Prostate gland (tissue), 2 donors: ENCODE measurements at regions not wholly inside any gene's neighbourhood (a gene's known extent, or its start where the extent isn't known, plus 50 kb on each side); places are given as distances from the start of the nearest gene placed in this dataset.

ENCODE experiments used
- DNase-seq: peaks from one replicate; pipeline ENCODE4 v3.0.0-alpha.2; 2019; ENCODE audit warnings: low spot score
- H3K27ac ChIP-seq, 2 donors: fragments of 200-600 bp; sonication (generic); 2 replicates each; pipeline ENCODE4 v1.5.1; 2017 to 2019
- H3K27me3 ChIP-seq: fragments of 200-600 bp; sonication (generic); replicated peaks from 2 replicates; pipeline ENCODE4 v1.5.1; 2019; ENCODE audit not compliant: insufficient read depth
- H3K36me3 ChIP-seq, 2 donors: fragments of 200-600 bp; sonication (generic); 1 replicate in 1 of 2; 2 replicates in 1 of 2; pipeline versions ENCODE4 v1.5.1 to v1.8.1; 2017 to 2019
- H3K4me1 ChIP-seq: fragments of 200-600 bp; sonication (generic); replicated peaks from 2 replicates; pipeline ENCODE4 v1.5.1; 2019
- H3K4me3 ChIP-seq, 2 donors: fragments of 200-600 bp; sonication (generic); 2 replicates each; pipeline ENCODE4 v1.5.1; 2017 to 2019
- H3K9me3 ChIP-seq: fragments of 200-600 bp; sonication (generic); 2 replicates; pipeline ENCODE4 v1.5.1; 2017
- CTCF ChIP-seq, 4 experiments: fragments of 200-600 bp in 2 of 4; fragments of 450-650 bp in 2 of 4; sonication (generic) in 2 of 4; IDR thresholded peaks; 1 replicate in 3 of 4; 2 replicates in 1 of 4; pipeline ENCODE4 v1.5.1; 2016 to 2019; ENCODE audit warnings: antibody characterized with exemption in 4 of 4, mild to moderate bottlenecking in 2 of 4, moderate library complexity in 2 of 4
- POLR2A ChIP-seq: fragments of 450-650 bp; IDR thresholded peaks from one replicate; pipeline ENCODE4 v1.6.1; 2016; ENCODE audit warnings: antibody characterized with exemption, mild to moderate bottlenecking
- POLR2AphosphoS5 ChIP-seq: sonication (generic); formaldehyde crosslinking; IDR thresholded peaks from one replicate; pipeline ENCODE4 v1.6.1; 2017; ENCODE audit warnings: antibody characterized with exemption
- WGBS: methylation state at CpG from one replicate; pipeline ENCODE4 v1.1.5; 2018; 5-methylcytosine and 5-hydroxymethylcytosine counted together
- intact Hi-C: fragments of 100-400 bp; cut with DNase I; formaldehyde crosslinking; loops from one replicate; pipeline ENCODE4 v1.14.2; 2022

GRCh38 chr20:22063753-22064152 is 358.3 kb downstream of the PAX1 start:
- Histone ChIP-seq H3K4me3 (no peak overlapping the region), H3K9me3 (no peaks in the 10 kb centered on the region), H3K27me3 (no peaks in the 10 kb centered on the region), H3K4me1 (no peaks in the 10 kb centered on the region), H3K27ac (no peak overlapping the region), H3K36me3 (no peaks in the 10 kb centered on the region)
- TF ChIP-seq POLR2AphosphoS5 (no peak), CTCF (IDR thresholded peaks at IDR 0.05) (no peak), POLR2A (no peak)
- 73% methylated on average over 1 of the region's 1 CpG for WGBS
- intact Hi-C loops = no loop called here
- DNase-seq = no peak

- H3K4me3 ChIP-seq = no peak overlapping the region
- H3K27ac ChIP-seq = no peak overlapping the region
- WGBS = 84% methylated on average over 5 of the region's 5 CpGs
- no peaks in the 10 kb centered on the region for H3K36me3 ChIP-seq
- DNase-seq = no peak
- no peaks in the 10 kb centered on the region for H3K9me3 ChIP-seq
- intact Hi-C loops = no loop called here
- no peaks in the 10 kb centered on the region for H3K4me1 ChIP-seq
- TF ChIP-seq CTCF (IDR thresholded peaks at IDR 0.05) (no peak), POLR2A (no peak), POLR2AphosphoS5 (no peak)
- no peaks in the 10 kb centered on the region for H3K27me3 ChIP-seq
These were observed 357.4 kb downstream of the PAX1 start for GRCh38 chr20:22062874-22063273.

GRCh38 chr20:22060610-22061009 is 355.1 kb downstream of the PAX1 start:
- Histone ChIP-seq H3K27ac (no peak overlapping the region), H3K4me1 (no peaks in the 10 kb centered on the region), H3K36me3 (no peaks in the 10 kb centered on the region), H3K9me3 (no peaks in the 10 kb centered on the region), H3K4me3 (no peak overlapping the region), H3K27me3 (no peaks in the 10 kb centered on the region)
- intact Hi-C loops = no loop called here
- TF ChIP-seq POLR2AphosphoS5 (no peak), POLR2A (no peak), CTCF (IDR thresholded peaks at IDR 0.05) (no peak)
- no peak for DNase-seq
- WGBS = 80% methylated on average over 2 of the region's 2 CpGs

DNA sequence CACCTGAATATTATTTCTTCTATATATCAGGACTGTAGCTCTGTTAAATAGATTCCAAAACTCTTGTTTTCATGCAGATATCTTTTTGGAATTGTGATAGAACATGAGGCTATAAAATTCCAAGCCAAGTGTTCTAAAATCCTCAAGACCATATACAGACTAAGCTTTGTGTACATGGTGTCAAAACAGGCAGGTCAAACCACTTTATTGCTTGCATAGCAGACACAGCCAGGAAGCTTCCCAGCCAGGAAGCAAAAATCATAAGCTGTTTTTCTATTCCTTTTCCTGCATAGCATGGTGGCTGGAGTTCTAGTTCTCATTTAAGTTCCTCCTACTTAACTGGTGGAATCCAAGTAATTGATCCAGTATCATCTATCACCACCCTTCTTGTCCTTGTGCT is 353.3 kb downstream of the PAX1 start:
- H3K36me3 ChIP-seq = no peaks in the 10 kb centered on the region
- H3K27me3 ChIP-seq = no peaks in the 10 kb centered on the region
- no peaks in the 10 kb centered on the region for H3K9me3 ChIP-seq
- intact Hi-C loops = no loop called here
- DNase-seq = peak; percentile 22
- H3K27ac ChIP-seq = no peak overlapping the region
- H3K4me3 ChIP-seq = no peak overlapping the region
- no peaks in the 10 kb centered on the region for H3K4me1 ChIP-seq
- no peak for TF ChIP-seq POLR2A
- peak; percentile 60 for TF ChIP-seq POLR2AphosphoS5

GRCh38 chr20:22055981-22056380 is 350.5 kb downstream of the PAX1 start:
- H3K4me1 ChIP-seq = no peaks in the 10 kb centered on the region
- H3K27ac ChIP-seq = no peak overlapping the region
- no peaks in the 10 kb centered on the region for H3K27me3 ChIP-seq
- intact Hi-C loops = no loop called here
- no peak overlapping the region for H3K4me3 ChIP-seq
- 15% methylated on average over 1 of the region's 1 CpG for WGBS
- no peaks in the 10 kb centered on the region for H3K36me3 ChIP-seq
- H3K9me3 ChIP-seq = no peaks in the 10 kb centered on the region
- no peak for DNase-seq
- no peak for TF ChIP-seq CTCF (IDR thresholded peaks at IDR 0.05)
- no peak for TF ChIP-seq POLR2AphosphoS5
- no peak for TF ChIP-seq POLR2A
